Type B pancreatic cell (in vitro differentiated cells): ENCODE measurements at regions not wholly inside any gene's neighbourhood (a gene's known extent, or its start where the extent isn't known, plus 50 kb on each side); places are given as distances from the start of the nearest gene placed in this dataset.

Experiments used
- DNase-seq: peaks from one replicate; pipeline ENCODE4 v3.0.0; 2021; ENCODE audit warnings: mixed read lengths; ENCODE audit not compliant: unreplicated experiment; ENCODE audit errors: extremely low spot score
- H3K27ac Mint-ChIP-seq: 2 replicates; pipeline ENCODE4 v1.8.0; 2021; ENCODE audit warnings: mild to moderate bottlenecking, mixed read lengths
- H3K27me3 Mint-ChIP-seq: 2 replicates; pipeline ENCODE4 v1.8.0; 2021; ENCODE audit warnings: mixed read lengths
- H3K36me3 Mint-ChIP-seq: 2 replicates; pipeline ENCODE4 v1.8.0; 2021; ENCODE audit warnings: mixed read lengths
- H3K4me1 Mint-ChIP-seq: one replicate; pipeline ENCODE4 v1.8.0; 2021; ENCODE audit warnings: mixed read lengths; ENCODE audit not compliant: unreplicated experiment
- H3K4me3 Mint-ChIP-seq: 2 replicates; pipeline ENCODE4 v1.8.0; 2021; ENCODE audit warnings: mild to moderate bottlenecking, mixed read lengths
- H3K9me3 Mint-ChIP-seq: 2 replicates; pipeline ENCODE4 v1.8.0; 2021; ENCODE audit warnings: mixed read lengths
- TF ChIP-seq, protein P1 (sequence below): fragments of 200-600 bp; sonication (generic); conservative IDR thresholded peaks from 2 replicates; pipeline ENCODE4 v1.5.0; 2021; ENCODE audit warnings: antibody characterized with exemption, mild to moderate bottlenecking

DNA sequence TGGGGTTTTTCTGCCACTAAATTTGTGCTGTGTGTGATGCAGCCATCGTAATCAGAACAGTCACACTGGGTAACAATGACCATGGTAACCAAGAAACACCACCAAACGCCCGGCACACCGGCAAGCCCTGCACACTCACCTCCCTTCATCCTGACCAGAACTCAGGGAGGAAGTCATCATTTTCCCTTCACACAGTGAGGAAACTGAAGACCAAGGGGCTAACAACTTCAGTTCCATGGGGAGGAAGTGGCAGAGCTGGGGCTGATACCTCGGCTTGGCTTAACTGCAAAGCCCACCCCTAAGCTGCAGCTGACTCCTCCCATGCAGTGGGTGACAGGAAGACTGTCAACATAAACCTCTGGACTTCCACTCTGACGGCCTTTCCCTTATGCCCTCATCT is 69.3 kb upstream of the BCAR3 start:
- H3K36me3 Mint-ChIP-seq, result no peaks in the 10 kb centered on the region
- TF ChIP-seq, protein P1, sequence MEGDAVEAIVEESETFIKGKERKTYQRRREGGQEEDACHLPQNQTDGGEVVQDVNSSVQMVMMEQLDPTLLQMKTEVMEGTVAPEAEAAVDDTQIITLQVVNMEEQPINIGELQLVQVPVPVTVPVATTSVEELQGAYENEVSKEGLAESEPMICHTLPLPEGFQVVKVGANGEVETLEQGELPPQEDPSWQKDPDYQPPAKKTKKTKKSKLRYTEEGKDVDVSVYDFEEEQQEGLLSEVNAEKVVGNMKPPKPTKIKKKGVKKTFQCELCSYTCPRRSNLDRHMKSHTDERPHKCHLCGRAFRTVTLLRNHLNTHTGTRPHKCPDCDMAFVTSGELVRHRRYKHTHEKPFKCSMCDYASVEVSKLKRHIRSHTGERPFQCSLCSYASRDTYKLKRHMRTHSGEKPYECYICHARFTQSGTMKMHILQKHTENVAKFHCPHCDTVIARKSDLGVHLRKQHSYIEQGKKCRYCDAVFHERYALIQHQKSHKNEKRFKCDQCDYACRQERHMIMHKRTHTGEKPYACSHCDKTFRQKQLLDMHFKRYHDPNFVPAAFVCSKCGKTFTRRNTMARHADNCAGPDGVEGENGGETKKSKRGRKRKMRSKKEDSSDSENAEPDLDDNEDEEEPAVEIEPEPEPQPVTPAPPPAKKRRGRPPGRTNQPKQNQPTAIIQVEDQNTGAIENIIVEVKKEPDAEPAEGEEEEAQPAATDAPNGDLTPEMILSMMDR, result no peak

DNA sequence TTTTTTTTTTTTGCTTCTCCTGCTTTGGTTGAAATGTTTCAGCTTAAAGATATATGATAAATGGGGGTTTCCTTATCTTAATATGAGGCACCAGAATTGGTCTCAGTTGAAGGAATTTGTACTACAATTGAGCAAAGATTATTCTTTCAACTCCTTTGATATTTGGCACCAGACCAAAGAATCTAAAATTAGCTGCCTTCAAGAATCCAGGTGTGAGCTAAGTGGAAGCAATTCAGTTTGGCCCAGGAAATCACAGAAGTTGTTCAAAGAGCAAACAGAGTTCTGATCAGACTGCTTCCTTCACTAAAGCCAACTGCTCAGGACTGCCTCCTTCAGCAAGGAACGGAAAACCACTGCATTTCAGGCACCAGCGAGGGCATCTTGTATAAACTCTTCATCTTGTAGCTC is 68.3 kb upstream of the BCAR3 start:
- DNase-seq, result no peak
- Mint-ChIP-seq H3K27me3 (no peaks in the 10 kb centered on the region), H3K4me3 (no peak overlapping the region), H3K27ac (peak overlapping the region; percentile 37), H3K36me3 (no peaks in the 10 kb centered on the region), H3K9me3 (peaks cover 11% of the 10 kb centered on the region), H3K4me1 (peaks cover 23% of the 10 kb centered on the region)
- TF ChIP-seq, protein P1, result peak; percentile 32

More for the DNA sequence above, 69.3 kb upstream of the BCAR3 start:
- H3K4me3 Mint-ChIP-seq, result no peak overlapping the region
- no peak for DNase-seq
- no peaks in the 10 kb centered on the region for H3K27me3 Mint-ChIP-seq
- no peak overlapping the region for H3K27ac Mint-ChIP-seq
- H3K4me1 Mint-ChIP-seq, result peaks cover 20% of the 10 kb centered on the region
- H3K9me3 Mint-ChIP-seq, result peaks cover 11% of the 10 kb centered on the region

DNA sequence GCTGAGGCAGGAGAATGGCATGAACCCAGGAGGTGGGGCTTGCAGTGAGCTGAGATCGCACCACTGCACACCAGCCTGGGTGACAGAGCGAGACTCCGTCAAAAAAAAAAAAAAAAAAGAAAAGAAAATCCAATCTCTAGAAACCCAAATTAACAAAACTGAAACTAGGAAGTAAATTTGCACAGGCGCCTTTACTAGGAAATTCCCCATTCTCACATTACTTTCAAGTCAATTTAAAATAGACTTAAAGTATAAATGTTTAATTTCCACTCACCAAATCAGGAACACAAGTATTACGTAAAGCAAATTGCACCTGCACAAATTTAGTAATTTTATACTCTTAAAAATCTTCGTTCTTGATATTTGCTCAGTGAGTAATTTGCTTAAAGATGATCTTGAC is 67.8 kb upstream of the BCAR3 start:
- Mint-ChIP-seq H3K36me3 (no peaks in the 10 kb centered on the region), H3K4me1 (peaks cover 28% of the 10 kb centered on the region), H3K27ac (peak overlapping the region; percentile 37), H3K9me3 (peaks cover 11% of the 10 kb centered on the region), H3K4me3 (no peak overlapping the region), H3K27me3 (no peaks in the 10 kb centered on the region)
- TF ChIP-seq, protein P1, result no peak
- DNase-seq, result no peak

DNA sequence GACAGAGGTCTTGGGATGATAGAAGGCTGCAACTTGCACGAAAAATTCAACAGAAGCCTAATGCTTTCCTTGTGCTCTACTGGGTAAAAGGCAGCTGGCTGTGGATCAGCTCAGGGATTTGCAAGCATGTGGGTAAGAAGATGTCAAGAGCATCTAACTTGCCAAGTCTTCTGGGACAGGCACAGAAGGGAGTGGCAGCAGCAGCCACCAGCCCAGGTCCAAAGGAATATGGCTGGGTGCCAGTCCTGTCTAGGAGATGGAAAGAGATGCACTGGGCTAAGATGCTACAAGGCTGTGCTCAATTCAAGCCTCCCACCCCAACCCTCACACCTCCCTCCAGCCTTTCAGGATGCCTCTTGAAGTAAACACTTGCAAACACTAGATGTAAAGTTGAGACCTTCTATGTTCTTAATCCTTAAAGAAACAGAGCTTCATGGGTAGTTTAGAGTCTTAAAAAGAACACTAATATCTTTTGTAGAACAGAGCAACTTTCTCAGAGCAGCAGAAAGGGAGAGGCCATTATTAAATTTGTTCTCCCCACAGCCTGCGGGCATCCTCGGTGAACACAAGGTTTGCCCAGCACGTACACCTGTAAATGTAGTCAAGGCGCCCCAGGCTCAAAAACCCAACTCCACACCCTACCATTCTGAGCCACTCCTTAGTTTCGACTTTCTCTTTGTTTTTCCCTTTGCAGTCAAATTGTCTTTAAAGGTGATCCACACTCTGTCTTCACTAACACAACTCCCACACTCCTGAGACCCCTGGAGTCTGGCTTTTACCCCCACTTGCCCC is 64.6 kb upstream of the BCAR3 start:
- Mint-ChIP-seq H3K9me3 (peaks cover 11% of the 10 kb centered on the region), H3K27ac (peak overlapping the region; percentile 93), H3K36me3 (no peaks in the 10 kb centered on the region), H3K27me3 (no peaks in the 10 kb centered on the region), H3K4me1 (peaks cover 24% of the 10 kb centered on the region), H3K4me3 (no peak overlapping the region)
- no peak for DNase-seq
- TF ChIP-seq, protein P1, result no peak

DNA sequence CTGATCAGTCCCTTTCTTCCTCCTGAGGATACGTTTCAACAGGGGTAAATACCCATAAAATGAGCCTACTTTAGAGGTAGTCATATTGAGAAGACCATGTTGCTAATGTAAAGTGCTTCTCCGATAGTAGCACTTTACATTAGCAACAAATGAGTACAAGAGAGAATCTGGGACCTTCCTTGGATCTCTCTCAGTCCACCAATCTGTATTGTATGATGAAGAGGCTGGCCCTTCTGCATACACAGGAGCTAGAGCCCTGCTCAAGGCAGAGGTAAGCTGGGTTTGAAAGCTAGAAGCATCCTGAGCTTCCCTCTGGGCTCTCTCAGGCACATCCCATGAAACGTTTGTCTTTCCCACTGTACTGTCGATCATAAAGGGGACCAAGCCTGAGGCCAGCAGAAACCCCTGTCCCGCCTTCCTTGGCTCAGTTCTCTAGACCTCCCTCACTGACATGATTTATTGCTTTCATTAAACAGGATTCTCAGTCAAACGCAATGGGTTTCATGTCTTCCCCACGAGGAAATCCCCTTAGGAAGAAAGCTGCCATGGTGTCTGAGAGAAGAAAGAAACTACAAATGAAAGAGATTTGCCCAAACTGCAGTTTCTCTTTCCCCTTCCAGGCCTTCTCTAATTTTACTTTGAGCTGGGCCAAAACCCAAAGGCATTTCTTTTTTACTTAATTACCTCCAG is 62.8 kb upstream of the BCAR3 start:
- TF ChIP-seq, protein P1, result no peak
- no peak for DNase-seq
- peaks cover 17% of the 10 kb centered on the region for H3K4me1 Mint-ChIP-seq
- H3K4me3 Mint-ChIP-seq, result no peak overlapping the region
- H3K27me3 Mint-ChIP-seq, result no peaks in the 10 kb centered on the region
- H3K36me3 Mint-ChIP-seq, result no peaks in the 10 kb centered on the region
- peaks cover 11% of the 10 kb centered on the region for H3K9me3 Mint-ChIP-seq
- H3K27ac Mint-ChIP-seq, result peak overlapping the region; percentile 57
